Caco-2 (cell line): ENCODE measurements at regions not wholly inside any gene's neighbourhood (a gene's known extent, or its start where the extent isn't known, plus 50 kb on each side); places are given as distances from the start of the nearest gene placed in this dataset.
A peak's percentile ranks its signal among the peaks of the same experiment; 100 is the strongest.

Source experiments
- BruUV-seq: library from RNA; stranded (reverse); fragments of 400-500 nt; replicated peaks from 2 replicates; lab custom pipeline; 2021; lab: Mats Ljungman, UMichigan
- CTCF ChIA-PET: fragments of 300-600 bp; sonication (Branson Sonifier 250); formaldehyde crosslinking; loops from one replicate; lab custom pipeline; 2022; ENCODE audit warnings: antibody characterized with exemption; lab: Charles Lee
- POLR2A ChIA-PET: fragments of 300-600 bp; sonication (Branson Sonifier 250); formaldehyde crosslinking; loops from one replicate; lab custom pipeline; 2022; ENCODE audit warnings: antibody characterized with exemption; lab: Charles Lee
- DNase-seq, 2 experiments: peaks; one replicate each; pipeline versions ENCODE4 v3.0.0 to v3.0.0-alpha.2; 2020 to 2022
- H3K27me3 ChIP-seq: replicated peaks from 2 replicates; pipeline ENCODE4 v1.6.0; 2011; ENCODE audit warnings: low read length; ENCODE audit not compliant: control insufficient read depth, insufficient read depth
- H3K36me3 ChIP-seq: 2 replicates; pipeline ENCODE4 v1.5.1; 2011; ENCODE audit warnings: low read length; ENCODE audit not compliant: control insufficient read depth, insufficient read depth
- H3K4me1 ChIP-seq: fragments of 250-450 bp; sonication (Bioruptor Pico); 2 replicates; pipeline ENCODE4 v1.5.1; 2020; ENCODE audit warnings: mild to moderate bottlenecking
- H3K4me3 ChIP-seq: 2 replicates; pipeline ENCODE4 v1.5.1; 2011; ENCODE audit warnings: low read depth, mild to moderate bottlenecking, control low read depth, low read length
- H3K9me3 ChIP-seq: fragments of 250-450 bp; sonication (Bioruptor Pico); 2 replicates; pipeline ENCODE4 v1.5.1; 2020; ENCODE audit warnings: mild to moderate bottlenecking, moderate library complexity
- H3K27ac Mint-ChIP-seq: one replicate; pipeline ENCODE4 v1.8.0; 2022; ENCODE audit warnings: mixed read lengths; ENCODE audit not compliant: unreplicated experiment
- H3K27me3 Mint-ChIP-seq: one replicate; pipeline ENCODE4 v1.8.0; 2022; ENCODE audit warnings: mixed read lengths; ENCODE audit not compliant: insufficient read depth, unreplicated experiment
- H3K36me3 Mint-ChIP-seq: one replicate; pipeline ENCODE4 v1.8.0; 2022; ENCODE audit warnings: mild to moderate bottlenecking, mixed read lengths; ENCODE audit not compliant: insufficient read depth, unreplicated experiment
- H3K4me1 Mint-ChIP-seq: one replicate; pipeline ENCODE4 v1.8.0; 2022; ENCODE audit warnings: low read depth, mixed read lengths; ENCODE audit not compliant: unreplicated experiment
- H3K4me3 Mint-ChIP-seq: one replicate; pipeline ENCODE4 v1.8.0; 2022; ENCODE audit warnings: mild to moderate bottlenecking, moderate library complexity, mixed read lengths; ENCODE audit not compliant: unreplicated experiment
- H3K9me3 Mint-ChIP-seq: one replicate; pipeline ENCODE4 v1.8.0; 2022; ENCODE audit warnings: mixed read lengths; ENCODE audit not compliant: unreplicated experiment
- CTCF ChIP-seq, 2 experiments: fragments of 200-600 bp in 1 of 2; IDR thresholded peaks; 1 replicate in 1 of 2; 2 replicates in 1 of 2; pipeline versions ENCODE4 v1.5.1 to v1.8.0; 2011 to 2022; ENCODE audit warnings: antibody characterized with exemption in 1 of 2, control low read depth in 1 of 2, inconsistent platforms in 1 of 2, low read depth in 1 of 2, low read length in 1 of 2, mild to moderate bottlenecking in 1 of 2, moderate library complexity in 1 of 2; ENCODE audit not compliant: insufficient read depth in 1 of 2, severe bottlenecking in 1 of 2, unreplicated experiment in 1 of 2
- intact Hi-C: fragments of 100-400 bp; cut with micrococcal nuclease; formaldehyde crosslinking; loops from one replicate; pipeline ENCODE4 v1.10.0; 2022; ENCODE audit not compliant: unreplicated experiment

DNA sequence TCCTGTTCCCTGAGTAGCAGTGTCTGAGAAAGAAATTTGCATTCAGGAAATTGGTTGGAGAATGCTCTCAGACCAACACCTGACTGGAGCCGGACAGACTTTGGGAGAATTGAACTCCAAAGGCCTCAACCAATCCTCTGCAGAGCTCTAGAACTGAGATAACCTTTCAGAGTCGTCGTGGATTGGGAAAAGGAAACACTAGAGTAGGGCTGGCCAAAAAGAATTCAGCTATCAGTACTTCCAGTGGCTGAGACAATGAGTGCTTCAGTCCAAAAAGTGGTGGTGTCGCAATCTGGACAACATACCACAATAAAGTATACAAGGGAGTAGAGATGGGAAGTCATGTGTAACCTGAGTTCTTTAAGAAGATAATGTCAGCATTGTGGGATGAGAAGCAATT, 377.1 kb downstream of the SLC16A7 start:
- peaks cover 8% of the 10 kb centered on the region for H3K4me1 Mint-ChIP-seq
- H3K27ac Mint-ChIP-seq, result no peak overlapping the region
- peak; percentile 46 to 59 for DNase-seq
- no peak overlapping the region for H3K4me3 Mint-ChIP-seq
- Histone ChIP-seq H3K36me3 (no peaks in the 10 kb centered on the region), H3K27me3 (no peaks in the 10 kb centered on the region), H3K4me3 (no peak overlapping the region), H3K4me1 (peaks cover 18% of the 10 kb centered on the region), H3K9me3 (0 out of 2 replicates have a peak, but pooled peaks cover 4% of the 10 kb centered on the region)
- intact Hi-C loops, result no loop called here
- no peaks in the 10 kb centered on the region for H3K27me3 Mint-ChIP-seq
- no peaks in the 10 kb centered on the region for H3K36me3 Mint-ChIP-seq
- POLR2A ChIA-PET, result no interaction called here
- BruUV-seq, result no TSS peak
- CTCF ChIA-PET, result no interaction called here
- H3K9me3 Mint-ChIP-seq, result no peaks in the 10 kb centered on the region
- TF ChIP-seq CTCF (IDR thresholded peaks at IDR 0.05; ENCODE audit: insufficient read depth in 1 of 2, low read depth in 1 of 2, low read length in 1 of 2, severe bottlenecking in 1 of 2, unreplicated experiment in 1 of 2), result no peak

GRCh38 chr12:59973515-59973914, 377.7 kb downstream of the SLC16A7 start:
- H3K4me1 Mint-ChIP-seq, result peaks cover 8% of the 10 kb centered on the region
- no peak for DNase-seq

DNA sequence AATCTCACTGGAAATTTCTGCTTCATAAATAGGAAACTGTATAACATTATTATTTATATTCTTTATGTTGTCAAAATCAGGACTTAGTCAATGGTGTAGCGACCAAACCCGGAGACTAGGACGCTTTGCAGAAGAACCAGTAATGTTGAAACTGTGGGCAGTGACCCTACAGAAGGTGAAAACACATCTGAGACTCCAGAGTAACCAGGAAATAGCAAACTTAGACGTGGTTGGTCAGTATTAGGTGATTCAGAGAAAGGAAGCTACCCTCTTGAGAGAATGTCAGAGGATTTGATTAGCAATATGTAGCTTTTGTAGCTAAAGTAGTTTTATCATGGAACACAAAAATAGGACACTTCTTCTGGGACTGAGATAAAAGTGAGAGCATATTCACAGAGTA, 381.9 kb downstream of the SLC16A7 start:
- no peak for DNase-seq
- intact Hi-C loops, result no loop called here
- no peaks in the 10 kb centered on the region for H3K36me3 Mint-ChIP-seq
- H3K36me3 ChIP-seq, result no peaks in the 10 kb centered on the region
- peaks cover 15% of the 10 kb centered on the region for H3K4me1 ChIP-seq
- no peaks in the 10 kb centered on the region for H3K27me3 ChIP-seq
- no TSS peak for BruUV-seq
- ChIA-PET POLR2A (no interaction called here), CTCF (no interaction called here)
- H3K27me3 Mint-ChIP-seq, result no peaks in the 10 kb centered on the region
- H3K9me3 ChIP-seq, result no peaks in the 10 kb centered on the region
- H3K9me3 Mint-ChIP-seq, result no peaks in the 10 kb centered on the region
- no peak overlapping the region for H3K4me3 ChIP-seq
- H3K4me3 Mint-ChIP-seq, result no peak overlapping the region
- H3K27ac Mint-ChIP-seq, result no peak overlapping the region
- H3K4me1 Mint-ChIP-seq, result peaks cover 6% of the 10 kb centered on the region
- TF ChIP-seq CTCF (IDR thresholded peaks at IDR 0.05; ENCODE audit: insufficient read depth in 1 of 2, low read depth in 1 of 2, low read length in 1 of 2, severe bottlenecking in 1 of 2, unreplicated experiment in 1 of 2), result no peak

More at GRCh38 chr12:59973515-59973914, 377.7 kb downstream of the SLC16A7 start:
- Mint-ChIP-seq H3K9me3 (no peaks in the 10 kb centered on the region), H3K36me3 (no peaks in the 10 kb centered on the region), H3K27me3 (no peaks in the 10 kb centered on the region), H3K27ac (no peak overlapping the region), H3K4me3 (no peak overlapping the region)
- H3K9me3 ChIP-seq, result 0 out of 2 replicates have a peak, but pooled peaks cover 4% of the 10 kb centered on the region
- ChIA-PET POLR2A (no interaction called here), CTCF (no interaction called here)
- no peak for TF ChIP-seq CTCF (IDR thresholded peaks at IDR 0.05; ENCODE audit: insufficient read depth in 1 of 2, low read depth in 1 of 2, low read length in 1 of 2, severe bottlenecking in 1 of 2, unreplicated experiment in 1 of 2)
- no peak overlapping the region for H3K4me3 ChIP-seq
- intact Hi-C loops, result no loop called here
- BruUV-seq, result no TSS peak
- H3K36me3 ChIP-seq, result no peaks in the 10 kb centered on the region
- no peaks in the 10 kb centered on the region for H3K27me3 ChIP-seq
- peaks cover 22% of the 10 kb centered on the region for H3K4me1 ChIP-seq
